IMR-90 (cell line): ENCODE measurements at regions not wholly inside any gene's neighbourhood (a gene's known extent, or its start where the extent isn't known, plus 50 kb on each side); places are given as distances from the start of the nearest gene placed in this dataset.

Experiments used
- ATAC-seq: fragments of 200-7000 bp; cut with Tn5 transposase; 2 replicates; pipeline ENCODE4 v1.9.1; 2020; ENCODE audit warnings: low read depth, mild to moderate bottlenecking, moderate library complexity
- BruUV-seq: library from RNA; stranded (reverse); fragments of 400-500 nt; replicated peaks from 2 replicates; lab custom pipeline; 2021; lab: Mats Ljungman, UMichigan
- CTCF ChIA-PET: fragments of 300-600 bp; formaldehyde crosslinking; extraction: SDS; loops from one replicate; lab custom pipeline; 2021; ENCODE audit warnings: antibody characterized with exemption; lab: Yijun Ruan, JAX
- POLR2A ChIA-PET: fragments of 300-600 bp; sonication (Branson Sonifier 250); formaldehyde crosslinking; loops from one replicate; lab custom pipeline; 2022; ENCODE audit warnings: antibody characterized with exemption; ENCODE audit not compliant: unreplicated experiment; lab: Charles Lee
- DNase-seq: peaks from one replicate; pipeline ENCODE4 v3.0.0; 2013
- H2AFZ ChIP-seq: replicated peaks from 2 replicates; pipeline ENCODE3; 2013; ENCODE audit warnings: low read length, mild to moderate bottlenecking; ENCODE audit not compliant: poor library complexity
- H2AK5ac ChIP-seq: 2 replicates; pipeline ENCODE4 v1.6.1; 2013; ENCODE audit warnings: low read depth, low read length, inconsistent platforms
- H2AK9ac ChIP-seq: replicated peaks from 2 replicates; pipeline ENCODE3; 2013; ENCODE audit warnings: mild to moderate bottlenecking, low read depth, low read length, moderate library complexity; ENCODE audit not compliant: poor library complexity
- H2BK120ac ChIP-seq: 2 replicates; pipeline ENCODE4 v1.6.1; 2013; ENCODE audit warnings: low read depth, low read length, inconsistent platforms
- H2BK15ac ChIP-seq: 3 replicates; pipeline ENCODE4 v1.6.1; 2013; ENCODE audit warnings: low read depth, low read length, inconsistent platforms
- H2BK20ac ChIP-seq: 2 replicates; pipeline ENCODE4 v1.6.1; 2013; ENCODE audit warnings: low read depth, mild to moderate bottlenecking, inconsistent platforms, low read length, moderate library complexity
- H2BK5ac ChIP-seq: 2 replicates; pipeline ENCODE4 v1.6.1; 2013; ENCODE audit warnings: mild to moderate bottlenecking, low read depth, low read length, inconsistent platforms; ENCODE audit not compliant: poor library complexity, severe bottlenecking
- H3K14ac ChIP-seq: replicated peaks from 2 replicates; pipeline ENCODE4 v1.6.1; 2013; ENCODE audit warnings: low read depth, low read length, inconsistent platforms
- H3K18ac ChIP-seq: 2 replicates; pipeline ENCODE4 v1.6.1; 2013; ENCODE audit warnings: low read depth, low read length, control low read depth
- H3K23ac ChIP-seq: 2 replicates; pipeline ENCODE4 v1.6.1; 2013; ENCODE audit warnings: low read depth, low read length, inconsistent platforms
- H3K27ac ChIP-seq: 2 replicates; pipeline ENCODE4 v1.5.1; 2013; ENCODE audit warnings: mild to moderate bottlenecking, control low read depth, low read length; ENCODE audit not compliant: insufficient read depth
- H3K27me3 ChIP-seq: 2 replicates; pipeline ENCODE4 v1.6.1; 2013; ENCODE audit warnings: low read length; ENCODE audit not compliant: control insufficient read depth, insufficient read depth
- H3K36me3 ChIP-seq: 2 replicates; pipeline ENCODE4 v1.6.1; 2013; ENCODE audit warnings: low read length, mixed read lengths; ENCODE audit not compliant: control insufficient read depth, insufficient read depth
- H3K4ac ChIP-seq: 2 replicates; pipeline ENCODE4 v1.6.1; 2013; ENCODE audit warnings: low read depth, low read length, inconsistent platforms
- H3K4me1 ChIP-seq: 2 replicates; pipeline ENCODE4 v1.6.1; 2013; ENCODE audit warnings: low read length, mixed read lengths; ENCODE audit not compliant: control insufficient read depth, insufficient read depth
- H3K4me2 ChIP-seq: 2 replicates; pipeline ENCODE4 v1.6.1; 2013; ENCODE audit warnings: low read depth, mild to moderate bottlenecking, control low read depth, low read length, moderate library complexity
- H3K4me3 ChIP-seq: 2 replicates; pipeline ENCODE4 v1.5.1; 2013; ENCODE audit warnings: low read depth, mild to moderate bottlenecking, control low read depth, low read length, moderate library complexity; ENCODE audit not compliant: insufficient read depth
- H3K56ac ChIP-seq: 2 replicates; pipeline ENCODE4 v1.6.1; 2013; ENCODE audit warnings: low read length, inconsistent platforms; ENCODE audit not compliant: insufficient read depth; ENCODE audit errors: extremely low read depth
- H3K79me1 ChIP-seq, 2 experiments: 2 replicates each; pipeline ENCODE4 v1.6.1; 2013; ENCODE audit warnings: low read length in 2 of 2, inconsistent platforms in 1 of 2, low read depth in 1 of 2
- H3K9ac ChIP-seq: 2 replicates; pipeline ENCODE4 v1.6.1; 2013; ENCODE audit warnings: low read depth, low read length, control low read depth
- H3K9me1 ChIP-seq: 2 replicates; pipeline ENCODE4 v1.6.1; 2013; ENCODE audit warnings: low read length, inconsistent platforms; ENCODE audit not compliant: insufficient read depth
- H3K9me3 ChIP-seq: 2 replicates; pipeline ENCODE4 v1.6.1; 2013; ENCODE audit warnings: low read length; ENCODE audit not compliant: control insufficient read depth, insufficient read depth
- H4K20me1 ChIP-seq: 2 replicates; pipeline ENCODE4 v1.6.1; 2013; ENCODE audit warnings: low read length, inconsistent platforms; ENCODE audit not compliant: insufficient read depth
- H4K5ac ChIP-seq: 2 replicates; pipeline ENCODE4 v1.6.1; 2013; ENCODE audit warnings: mild to moderate bottlenecking, low read depth, low read length, control low read depth
- H4K8ac ChIP-seq, 2 experiments: 2 replicates each; pipeline ENCODE4 v1.6.1; 2013; ENCODE audit warnings: low read depth in 2 of 2, low read length in 2 of 2, control low read depth in 1 of 2, inconsistent platforms in 1 of 2
- H4K91ac ChIP-seq: 2 replicates; pipeline ENCODE4 v1.6.1; 2013; ENCODE audit warnings: low read depth, low read length, inconsistent platforms; ENCODE audit not compliant: insufficient read depth
- BHLHE40 ChIP-seq: fragments of 150-350 bp; IDR thresholded peaks from 2 replicates; pipeline ENCODE4 v1.6.1; 2016; ENCODE audit warnings: mild to moderate bottlenecking, low read depth, low read length
- CEBPB ChIP-seq: IDR thresholded peaks from 2 replicates; pipeline ENCODE4 v1.6.1; 2012; ENCODE audit warnings: low read depth, low read length, improper control_type of control experiment
- CHD1 ChIP-seq: IDR thresholded peaks from 2 replicates; pipeline ENCODE4 v1.6.1; 2012; ENCODE audit warnings: low read depth, low read length, improper control_type of control experiment
- CTCF ChIP-seq: conservative IDR thresholded peaks from 2 replicates; pipeline ENCODE4 v1.5.1; 2012; ENCODE audit warnings: mild to moderate bottlenecking, low read depth, low read length, improper control_type of control experiment
- FOS ChIP-seq: fragments of 150-350 bp; IDR thresholded peaks from 2 replicates; pipeline ENCODE4 v1.6.1; 2016; ENCODE audit warnings: low read depth, low read length
- MAFK ChIP-seq: IDR thresholded peaks from 2 replicates; pipeline ENCODE4 v1.6.1; 2012; ENCODE audit warnings: low read depth, low read length, improper control_type of control experiment
- MAZ ChIP-seq: IDR thresholded peaks from 2 replicates; pipeline ENCODE4 v1.6.1; 2012; ENCODE audit warnings: low read depth, mild to moderate bottlenecking, low read length, improper control_type of control experiment, moderate library complexity, borderline replicate concordance
- MXI1 ChIP-seq: IDR thresholded peaks from 2 replicates; pipeline ENCODE4 v1.6.1; 2012; ENCODE audit warnings: low read depth, mild to moderate bottlenecking, low read length, moderate library complexity, borderline replicate concordance
- NFE2L2 ChIP-seq: fragments of 150-350 bp; IDR thresholded peaks from 2 replicates; pipeline ENCODE4 v1.6.1; 2016; ENCODE audit warnings: low read depth, mild to moderate bottlenecking, low read length
- POLR2A ChIP-seq: IDR thresholded peaks from 2 replicates; pipeline ENCODE4 v1.6.1; 2012; ENCODE audit warnings: mild to moderate bottlenecking, low read depth, low read length
- RAD21 ChIP-seq: IDR thresholded peaks from 2 replicates; pipeline ENCODE4 v1.6.1; 2012; ENCODE audit warnings: low read length, improper control_type of control experiment
- RCOR1 ChIP-seq: IDR thresholded peaks from 2 replicates; pipeline ENCODE4 v1.6.1; 2012; ENCODE audit warnings: mild to moderate bottlenecking, low read length, improper control_type of control experiment; ENCODE audit not compliant: insufficient replicate concordance
- RFX5 ChIP-seq: IDR thresholded peaks from 2 replicates; pipeline ENCODE4 v1.8.0; 2012; ENCODE audit warnings: low read depth, mild to moderate bottlenecking, low read length, moderate library complexity
- SMC3 ChIP-seq: fragments of 150-350 bp; IDR thresholded peaks from 2 replicates; pipeline ENCODE4 v1.6.1; 2016; ENCODE audit warnings: low read depth, mild to moderate bottlenecking, antibody characterized with exemption, low read length, moderate library complexity
- USF2 ChIP-seq: fragments of 150-350 bp; IDR thresholded peaks from 2 replicates; pipeline ENCODE4 v1.6.1; 2017; ENCODE audit warnings: mild to moderate bottlenecking, antibody characterized with exemption, low read length, low read depth
- dilution Hi-C: fragments of 300-500 bp; cut with HindIII; formaldehyde crosslinking; loops from one replicate; pipeline ENCODE4 v1.14.3; 2018; ENCODE audit warnings: low sequenced_read_pairs; ENCODE audit not compliant: unreplicated experiment
- in situ Hi-C: fragments of 300-500 bp; cut with MboI; formaldehyde crosslinking; loops from 3 replicates; pipeline ENCODE4 v1.14.3; 2019; ENCODE audit warnings: low sequenced_read_pairs, inconsistent platforms, mixed read lengths
- intact Hi-C: fragments of 100-400 bp; cut with micrococcal nuclease; formaldehyde crosslinking; loops from 2 replicates; pipeline ENCODE4 v1.10.0; 2022

GRCh38 chr12:92080911-92081285, 64.7 kb downstream of the BTG1 start (continued):
- TF ChIP-seq RAD21 (no peak), RCOR1 (no peak), CEBPB (no peak), CHD1 (no peak), POLR2A (no peak), NFE2L2 (no peak)

- peaks cover 7 to 25% of the 10 kb centered on the region in 2 experiments; a peak in 2 of 4 replicates for H3K79me1 ChIP-seq
- H2BK5ac ChIP-seq, result peak overlapping the region; percentile 99
- no peak overlapping the region for H2AK9ac ChIP-seq
- H3K4me1 ChIP-seq, result peaks cover 26% of the 10 kb centered on the region
- H3K4ac ChIP-seq, result peak overlapping the region; percentile 91
- H3K9me3 ChIP-seq, result no peaks in the 10 kb centered on the region
- peak overlapping the region; percentile 90 for H4K91ac ChIP-seq
- BruUV-seq, result no TSS peak
- peaks cover 20% of the 10 kb centered on the region for H3K9me1 ChIP-seq
- ChIA-PET CTCF (no interaction called here), POLR2A (no interaction called here)
- H3K9ac ChIP-seq, result no peak overlapping the region
- H2BK15ac ChIP-seq, result peak overlapping the region; percentile 97
- peak overlapping the region; percentile 91; the same call in 1 of the 2 replicates for H3K27ac ChIP-seq
- H4K8ac ChIP-seq, result peak overlapping the region; percentile 71 to 77
- peak overlapping the region; percentile 97 for H3K18ac ChIP-seq
- H4K20me1 ChIP-seq, result no peaks in the 10 kb centered on the region
- peak overlapping the region; percentile 46; the same call in 1 of the 2 replicates for H3K56ac ChIP-seq
- H3K27me3 ChIP-seq, result no peaks in the 10 kb centered on the region
- H2BK20ac ChIP-seq, result peak overlapping the region; percentile 87
- no peak for ATAC-seq
- H2BK120ac ChIP-seq, result peak overlapping the region; percentile 96
- TF ChIP-seq CHD1 (no peak), RAD21 (no peak), MAFK (no peak), FOS (no peak), CEBPB (no peak), SMC3 (no peak), BHLHE40 (no peak), CTCF (no peak), RFX5 (no peak), RCOR1 (no peak), MAZ (no peak), MXI1 (no peak), POLR2A (no peak), USF2 (no peak)
- intact Hi-C loops, result loop anchor here (2.0 to 5.0 kb wide), 2 partner anchors 62 to 92 kb away; no protein-coding TSS in a partner anchor
- no peak overlapping the region for H2AFZ ChIP-seq
- H3K23ac ChIP-seq, result peak overlapping the region; percentile 47
- H3K4me3 ChIP-seq, result no peak overlapping the region
- peak overlapping the region; percentile 88 for H3K14ac ChIP-seq
- no peak for DNase-seq
- H3K36me3 ChIP-seq, result no peaks in the 10 kb centered on the region
- peak overlapping the region; percentile 37; the same call in 1 of the 2 replicates for H3K4me2 ChIP-seq
- peak overlapping the region; percentile 94 for H2AK5ac ChIP-seq
- in situ Hi-C loops, result no loop called here
- dilution Hi-C loops, result no loop called here
- H4K5ac ChIP-seq, result peak overlapping the region; percentile 88
These were observed 66.6 kb downstream of the BTG1 start for GRCh38 chr12:92079054-92079385.
